Colonic mucosa (tissue), 4 donors: ENCODE measurements at regions not wholly inside any gene's neighbourhood (a gene's known extent, or its start where the extent isn't known, plus 50 kb on each side); places are given as distances from the start of the nearest gene placed in this dataset.

Experiments used
- DNase-seq: peaks from one replicate; pipeline ENCODE4 v3.0.0-alpha.2; 2020
- H3K27ac ChIP-seq: fragments of 200-600 bp; one replicate; pipeline ENCODE4 v1.8.0; 2021
- H3K27me3 ChIP-seq: fragments of 200-600 bp; one replicate; pipeline ENCODE4 v1.8.0; 2021
- H3K36me3 ChIP-seq: fragments of 200-600 bp; one replicate; pipeline ENCODE4 v1.8.0; 2021
- H3K4me1 ChIP-seq: fragments of 200-600 bp; one replicate; pipeline ENCODE4 v1.8.0; 2021; ENCODE audit warnings: mild to moderate bottlenecking
- H3K4me3 ChIP-seq: fragments of 200-600 bp; one replicate; pipeline ENCODE4 v1.8.0; 2021
- H3K9ac ChIP-seq, 2 donors: one replicate each; pipeline ENCODE4 v1.7.0; 2013; ENCODE audit warnings: control low read depth in 2 of 2, low read depth in 2 of 2, low read length in 2 of 2
- H3K9me3 ChIP-seq: fragments of 200-600 bp; one replicate; pipeline ENCODE4 v1.8.0; 2021
- CTCF ChIP-seq: fragments of 200-600 bp; IDR thresholded peaks from one replicate; pipeline ENCODE4 v1.8.0; 2022; ENCODE audit warnings: antibody characterized with exemption, mild to moderate bottlenecking
- intact Hi-C: fragments of 100-400 bp; cut with DNase I; formaldehyde crosslinking; loops from one replicate; pipeline ENCODE4 v1.14.1; 2022
- donor health status: healthy.
- donor health status: DM: no; HTN: no; CAD: no.
- donor health status: DM: no; HTN: no; CAD: no.

GRCh38 chr20:21936720-21937380 is 231.4 kb downstream of the PAX1 start:
- TF ChIP-seq CTCF: no peak
- Histone ChIP-seq H3K9me3 (no peaks in the 10 kb centered on the region), H3K4me1 (no peaks in the 10 kb centered on the region), H3K9ac (no peak overlapping the region), H3K27ac (no peak overlapping the region), H3K4me3 (no peak overlapping the region), H3K27me3 (no peaks in the 10 kb centered on the region), H3K36me3 (no peaks in the 10 kb centered on the region)
- DNase-seq: no peak
- intact Hi-C loops: no loop called here

GRCh38 chr20:21936261-21936660 is 230.8 kb downstream of the PAX1 start:
- no peak for TF ChIP-seq CTCF
- H3K36me3 ChIP-seq: no peaks in the 10 kb centered on the region
- no peaks in the 10 kb centered on the region for H3K27me3 ChIP-seq
- no peaks in the 10 kb centered on the region for H3K4me1 ChIP-seq
- H3K27ac ChIP-seq: no peak overlapping the region
- DNase-seq: no peak
- intact Hi-C loops: no loop called here
- H3K9me3 ChIP-seq: no peaks in the 10 kb centered on the region
- no peak overlapping the region for H3K4me3 ChIP-seq
- no peak overlapping the region for H3K9ac ChIP-seq

- Histone ChIP-seq H3K36me3 (no peaks in the 10 kb centered on the region), H3K27me3 (no peaks in the 10 kb centered on the region), H3K4me1 (no peaks in the 10 kb centered on the region), H3K9ac (no peak overlapping the region), H3K4me3 (no peak overlapping the region), H3K9me3 (no peaks in the 10 kb centered on the region), H3K27ac (no peak overlapping the region)
- no peak for TF ChIP-seq CTCF
- no peak for DNase-seq
- intact Hi-C loops: no loop called here
Observed at GRCh38 chr20:21933526-21933925, 228.1 kb downstream of the PAX1 start.

- no peak overlapping the region for H3K9ac ChIP-seq
- H3K4me1 ChIP-seq: no peaks in the 10 kb centered on the region
- TF ChIP-seq CTCF: no peak
- H3K27ac ChIP-seq: no peak overlapping the region
- no peaks in the 10 kb centered on the region for H3K36me3 ChIP-seq
- no peak for DNase-seq
- intact Hi-C loops: no loop called here
- no peaks in the 10 kb centered on the region for H3K27me3 ChIP-seq
- no peak overlapping the region for H3K4me3 ChIP-seq
- no peaks in the 10 kb centered on the region for H3K9me3 ChIP-seq
Observed at GRCh38 chr20:21921251-21921650, 215.8 kb downstream of the PAX1 start.

GRCh38 chr20:21920211-21920610 is 214.7 kb downstream of the PAX1 start:
- Histone ChIP-seq H3K27ac (no peak overlapping the region), H3K9ac (no peak overlapping the region), H3K9me3 (no peaks in the 10 kb centered on the region), H3K36me3 (no peaks in the 10 kb centered on the region), H3K27me3 (no peaks in the 10 kb centered on the region), H3K4me3 (no peak overlapping the region), H3K4me1 (no peaks in the 10 kb centered on the region)
- TF ChIP-seq CTCF: no peak
- intact Hi-C loops: no loop called here
- no peak for DNase-seq
